ENCODE measurements at regions not wholly inside any gene's neighbourhood (a gene's known extent, or its start where the extent isn't known, plus 50 kb on each side); places are given as distances from the start of the nearest gene placed in this dataset.
"Not testable (repeated sequence)": the region's sequence is repeated elsewhere in the genome, so short reads cannot be mapped to it uniquely, and the experiment has no call there.

DNA sequence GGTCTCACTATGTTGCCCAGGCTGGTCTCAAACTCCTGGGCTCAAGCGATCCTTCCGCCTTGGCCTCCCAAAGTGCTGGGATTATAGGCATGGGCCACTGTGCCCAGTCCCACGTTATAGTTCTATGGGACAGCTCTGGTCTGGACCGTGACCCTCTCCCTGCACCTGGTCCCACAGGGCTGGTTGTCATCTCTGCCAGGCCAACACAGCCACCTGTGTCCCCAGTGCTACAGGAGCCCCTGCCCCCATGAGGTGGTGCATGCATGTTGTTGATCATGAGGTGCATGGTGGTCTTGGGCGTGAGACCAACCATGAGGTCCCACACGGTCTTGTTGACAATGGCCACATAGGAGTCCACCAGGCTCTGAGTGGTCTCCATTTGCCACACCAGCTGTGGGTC, 51.0 kb upstream of the UBE2Q2 start:
- not testable (repeated sequence) for H3K36me3 ChIP-seq (ENCODE audit: control insufficient read depth, insufficient read depth, low read length); H3K27me3 ChIP-seq (ENCODE audit: control insufficient read depth, insufficient read depth, low read length)

DNA sequence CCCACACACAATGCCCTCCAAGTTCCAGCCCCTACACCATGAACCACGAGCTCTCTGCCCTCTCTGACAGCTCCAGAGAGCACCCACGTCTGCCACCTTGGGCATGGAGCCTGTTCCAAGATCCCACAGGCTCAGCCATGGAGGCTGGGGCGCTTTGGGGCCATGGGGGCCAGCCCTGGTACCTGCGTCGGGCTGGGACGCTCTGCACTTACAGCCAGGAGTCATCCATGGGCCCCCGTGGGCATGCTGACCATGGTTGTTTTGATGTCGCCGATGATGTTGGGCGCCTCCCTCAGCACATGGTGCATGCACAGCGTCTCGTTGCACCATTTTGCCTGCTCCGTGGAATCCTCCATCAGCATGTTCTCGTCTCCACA, 51.9 kb upstream of the UBE2Q2 start:
- H3K4me1 ChIP-seq (ENCODE audit: control insufficient read depth, insufficient read depth, low read length), result no peaks in the 10 kb centered on the region
- no peak overlapping the region for H3K4me3 ChIP-seq (ENCODE audit: low read length)
- no peak overlapping the region for H3K27ac ChIP-seq (ENCODE audit: low read depth, low read length)
- no peaks in the 10 kb centered on the region for H3K27me3 ChIP-seq (ENCODE audit: control insufficient read depth, insufficient read depth, low read length)
- H3K36me3 ChIP-seq (ENCODE audit: control insufficient read depth, insufficient read depth, low read length), result no peaks in the 10 kb centered on the region
- H3K9ac ChIP-seq (ENCODE audit: low read length), result no peak overlapping the region

More for the DNA sequence above, 51.0 kb upstream of the UBE2Q2 start:
- not testable (repeated sequence) for H3K9ac ChIP-seq (ENCODE audit: low read length); H3K4me1 ChIP-seq (ENCODE audit: control insufficient read depth, insufficient read depth, low read length); H3K4me3 ChIP-seq (ENCODE audit: low read length); H3K27ac ChIP-seq (ENCODE audit: low read depth, low read length)

DNA sequence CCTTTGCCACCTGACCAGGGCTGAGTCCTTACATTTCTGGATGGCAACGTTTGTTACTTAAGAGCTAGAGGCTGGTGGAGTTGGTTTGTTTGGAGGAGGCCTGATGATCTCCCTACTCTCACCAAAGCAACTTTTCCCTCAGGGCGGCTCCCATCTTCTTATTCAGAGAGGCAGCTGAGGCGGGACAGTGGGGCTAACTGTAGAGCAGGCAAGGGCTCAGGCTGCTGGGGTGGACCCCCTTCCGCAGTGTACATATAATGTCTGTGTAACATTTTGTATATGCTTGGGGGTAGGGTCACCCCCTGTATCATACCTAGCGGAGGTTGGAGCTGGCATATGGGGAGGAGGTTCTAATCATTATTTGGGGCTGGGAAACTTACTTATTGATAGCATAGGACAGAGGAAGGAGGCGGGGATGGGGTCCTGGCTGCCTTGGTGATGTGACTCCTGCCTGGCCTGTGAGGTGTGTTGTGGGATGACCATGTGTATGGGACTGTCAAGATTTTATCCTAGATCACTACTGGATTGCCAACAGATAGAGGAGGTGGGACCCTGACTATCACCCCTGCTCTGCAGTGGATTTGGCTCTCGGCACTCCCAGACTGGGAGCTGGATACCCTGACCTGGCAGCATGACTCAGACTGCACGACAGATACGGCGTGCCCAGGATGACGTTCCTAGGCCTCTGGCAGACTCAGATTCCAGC, 52.5 kb upstream of the UBE2Q2 start:
- Histone ChIP-seq H3K36me3 (ENCODE audit: control insufficient read depth, insufficient read depth, low read length) (no peaks in the 10 kb centered on the region), H3K27me3 (ENCODE audit: control insufficient read depth, insufficient read depth, low read length) (no peaks in the 10 kb centered on the region), H3K4me3 (ENCODE audit: low read length) (no peak overlapping the region), H3K27ac (ENCODE audit: low read depth, low read length) (no peak overlapping the region), H3K4me1 (ENCODE audit: control insufficient read depth, insufficient read depth, low read length) (no peaks in the 10 kb centered on the region), H3K9ac (ENCODE audit: low read length) (no peak overlapping the region)

DNA sequence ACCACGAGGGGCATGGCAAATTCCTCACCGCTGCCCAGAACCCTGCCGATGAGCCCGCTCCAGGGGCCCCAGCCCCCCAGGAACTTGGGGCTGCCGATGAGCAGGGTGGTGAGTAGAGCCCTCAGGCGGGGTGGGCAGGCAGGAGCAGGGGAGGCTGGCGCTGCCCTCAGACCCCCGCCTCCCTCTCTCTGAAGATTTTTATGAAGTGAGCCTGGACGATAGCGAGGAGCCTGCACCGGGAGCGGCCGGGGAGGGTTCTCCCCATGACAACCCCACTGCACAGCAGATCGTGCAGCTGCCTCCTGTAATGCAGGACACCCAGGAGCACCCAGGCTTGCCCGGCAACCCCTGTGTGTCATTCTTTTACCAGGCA, 56.7 kb upstream of the UBE2Q2 start:
- no peak overlapping the region for H3K9ac ChIP-seq (ENCODE audit: low read length)
- no peak overlapping the region for H3K27ac ChIP-seq (ENCODE audit: low read depth, low read length)
- no peaks in the 10 kb centered on the region for H3K27me3 ChIP-seq (ENCODE audit: control insufficient read depth, insufficient read depth, low read length)
- H3K4me3 ChIP-seq (ENCODE audit: low read length), result no peak overlapping the region
- no peaks in the 10 kb centered on the region for H3K36me3 ChIP-seq (ENCODE audit: control insufficient read depth, insufficient read depth, low read length)
- H3K4me1 ChIP-seq (ENCODE audit: control insufficient read depth, insufficient read depth, low read length), result no peaks in the 10 kb centered on the region

DNA sequence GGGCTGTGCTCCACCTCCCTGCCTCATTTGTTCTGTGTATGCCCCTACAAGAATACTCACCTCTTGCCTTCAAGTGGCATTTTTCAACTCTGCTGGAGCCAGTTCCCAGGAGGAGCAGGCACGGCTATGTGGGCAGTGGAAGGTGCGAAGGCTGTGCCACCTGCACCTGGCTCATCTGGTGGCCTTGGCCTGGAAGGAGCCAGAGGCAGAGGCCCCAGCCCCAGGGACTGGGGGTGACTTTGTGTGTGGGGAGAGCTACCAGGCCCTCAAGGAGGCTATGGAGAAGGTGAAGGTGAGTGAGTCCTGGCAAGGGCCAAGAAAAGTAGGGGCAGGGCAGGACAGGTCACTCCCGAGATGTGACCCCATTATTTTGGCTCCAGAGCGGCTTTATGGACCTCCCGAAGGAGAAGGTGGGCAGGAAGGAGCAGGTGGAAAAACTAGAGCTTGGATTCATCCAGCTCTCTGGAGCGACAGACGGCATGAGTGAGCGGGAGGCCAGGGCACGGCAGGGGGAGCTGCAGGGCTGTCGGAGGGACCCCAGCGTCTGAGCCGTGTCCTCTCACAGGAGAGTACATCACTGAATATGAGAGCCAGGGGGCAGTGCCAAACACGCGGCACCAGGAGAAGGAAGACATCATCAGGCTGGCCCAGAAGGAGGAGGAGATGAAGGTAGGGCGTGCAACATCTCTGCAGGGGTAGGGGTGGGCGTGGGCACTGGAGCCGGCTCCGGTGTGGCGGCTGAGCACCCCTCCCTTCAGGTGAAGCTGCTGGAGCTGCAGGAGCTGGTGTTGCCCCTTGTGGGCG, 57.3 kb upstream of the UBE2Q2 start:
- no peaks in the 10 kb centered on the region for H3K36me3 ChIP-seq (ENCODE audit: control insufficient read depth, insufficient read depth, low read length)
- no peak overlapping the region for H3K27ac ChIP-seq (ENCODE audit: low read depth, low read length)
- H3K4me3 ChIP-seq (ENCODE audit: low read length), result no peak overlapping the region
- H3K9ac ChIP-seq (ENCODE audit: low read length), result no peak overlapping the region
- no peaks in the 10 kb centered on the region for H3K27me3 ChIP-seq (ENCODE audit: control insufficient read depth, insufficient read depth, low read length)
- no peaks in the 10 kb centered on the region for H3K4me1 ChIP-seq (ENCODE audit: control insufficient read depth, insufficient read depth, low read length)

DNA sequence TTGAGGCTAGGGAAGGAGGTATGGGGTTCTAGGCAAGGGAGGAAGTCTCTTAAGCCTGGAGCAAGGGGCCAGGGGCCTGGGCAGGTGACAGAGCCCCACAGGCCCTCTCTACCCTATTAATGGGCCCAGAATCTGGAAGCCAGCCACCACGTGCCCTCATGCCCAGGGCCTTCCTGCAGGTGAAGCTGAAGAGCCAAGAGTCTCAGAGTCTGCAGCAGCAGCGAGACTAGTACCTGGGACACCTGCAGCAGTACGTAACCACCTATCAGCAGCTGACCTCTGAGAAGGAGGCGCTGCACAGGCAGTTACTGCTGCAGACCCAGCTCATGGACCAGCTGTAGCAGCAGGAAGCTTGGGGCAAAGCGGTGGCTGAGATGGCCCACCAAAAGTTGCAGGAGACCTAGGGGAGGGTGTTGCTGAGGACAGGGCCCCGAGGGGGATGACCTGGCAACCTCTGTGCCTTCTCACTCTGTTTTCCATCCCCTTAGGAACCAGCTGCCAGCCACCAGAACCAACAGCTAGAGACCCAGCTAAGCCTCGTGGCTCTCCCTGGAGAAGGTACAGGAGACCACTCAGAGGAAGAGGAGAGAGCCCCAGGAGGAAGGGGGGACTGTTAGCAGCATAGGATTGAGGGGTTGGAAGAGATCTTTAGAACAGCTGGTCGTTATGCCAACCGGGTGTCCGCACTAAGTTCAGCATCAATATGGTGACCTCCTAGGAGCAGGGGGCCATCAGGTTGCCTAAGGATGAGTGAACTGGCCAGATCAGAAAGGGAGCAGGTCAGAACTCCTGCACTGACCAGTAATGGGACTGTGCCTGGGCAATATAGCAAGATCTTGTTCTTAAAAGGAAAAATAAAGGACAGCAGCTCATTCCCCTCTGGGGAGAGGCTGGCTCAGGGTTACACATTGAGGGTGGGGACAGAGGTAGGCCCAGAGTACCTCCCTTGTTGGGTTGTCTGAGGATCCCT, 58.5 kb upstream of the UBE2Q2 start:
- H3K27ac ChIP-seq (ENCODE audit: low read depth, low read length); H3K27me3 ChIP-seq (ENCODE audit: control insufficient read depth, insufficient read depth, low read length); H3K36me3 ChIP-seq (ENCODE audit: control insufficient read depth, insufficient read depth, low read length); H3K4me1 ChIP-seq (ENCODE audit: control insufficient read depth, insufficient read depth, low read length); H3K9ac ChIP-seq (ENCODE audit: low read length); H3K4me3 ChIP-seq (ENCODE audit: low read length): not testable (repeated sequence)

DNA sequence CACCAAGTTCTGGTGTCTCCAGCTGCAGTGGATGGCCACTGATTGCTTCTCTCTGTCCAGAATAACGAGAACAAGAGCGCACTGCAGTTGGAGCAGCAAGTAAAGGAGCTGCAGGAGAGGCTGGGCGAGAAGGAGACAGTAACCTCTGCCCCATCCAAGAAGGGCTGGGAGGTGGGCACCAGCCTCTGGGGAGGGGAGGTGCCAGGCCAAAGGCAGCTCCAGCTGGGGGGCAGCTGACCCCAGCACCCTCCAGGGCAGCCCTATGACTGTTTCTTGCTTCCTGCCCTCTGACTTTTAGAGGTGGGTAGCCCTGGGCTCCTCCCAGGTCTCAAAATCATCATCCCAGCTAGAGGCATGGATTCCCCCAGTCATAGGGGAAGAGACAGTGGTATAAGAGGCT, 59.7 kb upstream of the UBE2Q2 start:
- H3K36me3 ChIP-seq (ENCODE audit: control insufficient read depth, insufficient read depth, low read length); H3K9ac ChIP-seq (ENCODE audit: low read length); H3K27ac ChIP-seq (ENCODE audit: low read depth, low read length); H3K4me1 ChIP-seq (ENCODE audit: control insufficient read depth, insufficient read depth, low read length); H3K4me3 ChIP-seq (ENCODE audit: low read length); H3K27me3 ChIP-seq (ENCODE audit: control insufficient read depth, insufficient read depth, low read length): not testable (repeated sequence)

DNA sequence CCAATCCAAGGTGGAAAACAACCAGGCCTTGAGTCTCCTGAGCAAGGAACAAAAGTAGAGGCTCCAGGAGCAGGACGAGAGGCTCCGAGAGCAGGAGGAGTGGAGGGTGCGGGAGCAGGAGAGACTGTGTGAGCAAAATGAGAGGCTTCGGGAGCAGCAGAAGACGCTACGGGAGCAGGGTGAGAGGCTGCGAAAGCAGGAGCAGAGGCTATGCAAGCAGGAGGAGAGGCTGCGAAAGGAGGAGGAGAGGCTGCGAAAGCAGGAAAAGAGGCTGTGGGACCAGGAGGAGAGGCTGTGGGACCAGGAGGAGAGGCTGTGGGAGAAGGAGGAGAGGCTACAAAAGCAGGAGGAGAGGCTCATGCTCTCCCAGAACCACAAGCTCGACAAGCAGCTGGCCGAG, 60.3 kb upstream of the UBE2Q2 start:
- Histone ChIP-seq H3K27me3 (ENCODE audit: control insufficient read depth, insufficient read depth, low read length) (no peaks in the 10 kb centered on the region), H3K36me3 (ENCODE audit: control insufficient read depth, insufficient read depth, low read length) (no peaks in the 10 kb centered on the region), H3K9ac (ENCODE audit: low read length) (no peak overlapping the region), H3K27ac (ENCODE audit: low read depth, low read length) (no peak overlapping the region), H3K4me1 (ENCODE audit: control insufficient read depth, insufficient read depth, low read length) (no peaks in the 10 kb centered on the region), H3K4me3 (ENCODE audit: low read length) (no peak overlapping the region)

DNA sequence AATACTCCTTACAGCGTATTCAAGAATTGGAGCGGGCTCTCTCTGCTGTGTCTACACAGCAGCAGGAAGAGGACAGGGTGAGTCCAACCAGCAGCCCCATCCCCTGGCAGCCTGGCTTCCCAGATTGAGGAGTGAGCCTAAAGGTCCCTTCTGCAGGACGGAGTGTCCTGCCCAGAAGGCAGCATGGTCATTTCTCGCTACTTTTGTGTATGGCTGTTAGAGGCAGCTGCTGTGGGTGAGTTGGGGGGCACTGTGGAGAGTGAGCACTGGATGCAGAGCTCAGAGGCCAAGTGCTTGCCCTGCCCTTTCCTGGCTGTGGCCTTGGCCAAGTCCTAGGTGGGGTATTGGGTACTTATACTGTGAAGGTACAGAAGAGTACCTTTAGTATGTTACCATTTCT, 62.3 kb upstream of the UBE2Q2 start:
- not testable (repeated sequence) for H3K27me3 ChIP-seq (ENCODE audit: control insufficient read depth, insufficient read depth, low read length); H3K4me1 ChIP-seq (ENCODE audit: control insufficient read depth, insufficient read depth, low read length); H3K4me3 ChIP-seq (ENCODE audit: low read length); H3K36me3 ChIP-seq (ENCODE audit: control insufficient read depth, insufficient read depth, low read length); H3K27ac ChIP-seq (ENCODE audit: low read depth, low read length); H3K9ac ChIP-seq (ENCODE audit: low read length)

DNA sequence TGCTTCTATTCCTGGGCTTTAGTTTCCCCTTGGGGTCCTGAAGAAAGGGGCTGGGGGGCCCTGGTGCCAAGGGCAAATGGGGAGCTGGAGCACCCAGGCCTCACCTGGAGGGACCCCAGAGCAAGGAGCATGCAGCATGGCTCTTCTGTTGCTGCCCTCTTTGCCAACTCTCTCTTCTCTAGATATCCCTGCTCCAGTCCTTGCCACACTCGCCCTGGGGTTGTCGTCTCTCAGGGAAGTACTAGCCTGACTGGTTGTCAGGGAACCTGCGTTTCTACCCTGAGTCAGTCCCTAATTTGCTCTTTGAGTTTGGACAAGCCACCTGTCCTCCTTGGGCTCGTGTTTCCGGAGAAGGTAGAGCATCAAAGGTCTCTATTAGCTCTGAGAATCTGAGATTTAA, 63.7 kb upstream of the UBE2Q2 start:
- no peaks in the 10 kb centered on the region for H3K36me3 ChIP-seq (ENCODE audit: control insufficient read depth, insufficient read depth, low read length)
- H3K27me3 ChIP-seq (ENCODE audit: control insufficient read depth, insufficient read depth, low read length), result no peaks in the 10 kb centered on the region
- peaks cover 4% of the 10 kb centered on the region for H3K4me1 ChIP-seq (ENCODE audit: control insufficient read depth, insufficient read depth, low read length)
- H3K9ac ChIP-seq (ENCODE audit: low read length), result no peak overlapping the region
- H3K27ac ChIP-seq (ENCODE audit: low read depth, low read length), result no peak overlapping the region
- no peak overlapping the region for H3K4me3 ChIP-seq (ENCODE audit: low read length)

DNA sequence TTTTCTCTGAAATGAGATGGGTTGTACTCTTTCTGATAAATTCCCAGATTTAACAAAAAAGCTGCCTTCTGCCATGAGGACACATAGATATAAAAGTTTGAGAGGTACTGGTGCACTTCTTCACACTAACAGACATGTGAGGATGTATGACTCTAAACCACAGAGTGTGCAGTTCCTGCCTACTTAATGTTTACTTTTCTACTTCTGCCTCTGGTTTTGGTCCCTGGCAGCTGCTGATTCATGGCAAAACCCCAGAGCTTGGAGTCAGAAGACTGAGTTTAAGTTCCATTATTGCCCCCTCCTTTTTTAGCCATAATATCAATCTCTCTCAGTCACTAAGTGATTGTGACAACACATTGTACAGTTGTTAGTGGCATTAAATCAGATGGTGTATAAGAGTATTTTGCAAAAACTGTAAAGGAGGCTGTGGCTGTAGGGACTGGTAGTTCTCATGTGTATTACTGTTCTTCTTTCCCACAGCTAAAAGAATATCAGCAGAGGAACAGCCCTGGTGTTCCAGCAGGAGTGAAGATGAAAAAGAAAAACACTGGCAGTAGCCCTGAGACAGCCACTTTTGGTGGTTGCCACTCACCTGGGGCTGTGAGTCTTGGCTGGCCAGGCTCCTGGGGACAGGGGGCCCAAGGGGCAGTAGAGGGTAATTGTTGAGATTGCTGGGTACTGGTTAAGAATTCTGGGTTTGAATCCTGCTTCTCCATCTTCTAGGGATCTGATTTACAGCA, 64.4 kb upstream of the CSPG4 start:
- H3K27me3 ChIP-seq (ENCODE audit: control insufficient read depth, insufficient read depth, low read length); H3K4me3 ChIP-seq (ENCODE audit: low read length); H3K9ac ChIP-seq (ENCODE audit: low read length); H3K4me1 ChIP-seq (ENCODE audit: control insufficient read depth, insufficient read depth, low read length); H3K36me3 ChIP-seq (ENCODE audit: control insufficient read depth, insufficient read depth, low read length): not testable (repeated sequence)
- peak overlapping the region; percentile 60 for H3K27ac ChIP-seq (ENCODE audit: low read depth, low read length)

DNA sequence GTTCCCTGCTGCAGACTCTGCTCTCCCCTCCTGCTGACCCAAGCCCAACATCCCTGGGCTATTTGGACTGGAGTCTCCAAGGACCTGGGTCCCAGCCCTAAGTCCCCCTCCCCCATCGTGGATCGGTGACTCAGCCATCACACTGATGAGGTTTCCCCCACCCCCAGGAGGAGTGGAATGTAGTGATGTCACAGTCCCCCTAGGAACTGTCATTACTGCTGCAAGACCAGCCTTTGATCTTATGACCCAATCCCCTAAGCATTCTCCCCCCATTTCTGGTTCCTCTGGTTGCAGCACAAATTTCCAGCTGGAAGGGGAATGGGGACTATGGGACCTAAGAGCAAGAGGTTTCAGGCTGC, 63.4 kb upstream of the CSPG4 start:
- no peaks in the 10 kb centered on the region for H3K36me3 ChIP-seq (ENCODE audit: control insufficient read depth, insufficient read depth, low read length)
- H3K9ac ChIP-seq (ENCODE audit: low read length), result no peak overlapping the region
- H3K4me3 ChIP-seq (ENCODE audit: low read length), result no peak overlapping the region
- peak overlapping the region; percentile 24 for H3K27ac ChIP-seq (ENCODE audit: low read depth, low read length)
- peaks cover 4% of the 10 kb centered on the region for H3K4me1 ChIP-seq (ENCODE audit: control insufficient read depth, insufficient read depth, low read length)
- H3K27me3 ChIP-seq (ENCODE audit: control insufficient read depth, insufficient read depth, low read length), result no peaks in the 10 kb centered on the region
